A549 (cell line): ENCODE measurements at regions not wholly inside any gene's neighbourhood (a gene's known extent, or its start where the extent isn't known, plus 50 kb on each side); places are given as distances from the start of the nearest gene placed in this dataset.

Experiments
- ATAC-seq, 2 experiments: fragments of 200-7000 bp in 1 of 2; fragments of >200 bp in 1 of 2; cut with Nextera tagmentation in 1 of 2; cut with Tn5 transposase in 1 of 2; 3 replicates each; pipeline versions ENCODE4 v1.8.0 to v1.9.1; 2018 to 2020; ENCODE audit warnings: mild to moderate bottlenecking in 1 of 2, moderate library complexity in 1 of 2
- CTCF ChIA-PET: fragments of 300-600 bp; sonication (Branson Sonifier 250); formaldehyde crosslinking; extraction: SDS; loops from one replicate; lab custom pipeline; 2021; ENCODE audit warnings: antibody characterized with exemption, inconsistent platforms; lab: Yijun Ruan, JAX
- POLR2A ChIA-PET: fragments of 350-600 bp; formaldehyde crosslinking; extraction: SDS; loops from one replicate; lab custom pipeline; 2021; ENCODE audit warnings: antibody characterized with exemption, inconsistent platforms; lab: Yijun Ruan, JAX
- DNase-seq, 2 experiments: peaks; one replicate each; pipeline versions ENCODE4 v3.0.0 to v3.0.0-alpha.2; 2011 to 2016; ENCODE audit warnings: low read depth in 1 of 2, low spot score in 1 of 2
- FAIRE-seq: peaks from 2 replicates; lab custom pipeline; 2011; peaks lifted over from hg19 to GRCh38; lab: Jason Lieb, UNC
- H3K27ac ChIP-seq, 2 experiments: fragments of >200 bp; sonication (Bioruptor Twin); formaldehyde crosslinking; 3 replicates each; pipeline ENCODE4 v1.5.1; 2016 to 2017
- H3K4me1 ChIP-seq: fragments of >200 bp; sonication (Bioruptor Twin); formaldehyde crosslinking; 3 replicates; pipeline ENCODE4 v1.6.1; 2016
- H3K4me2 ChIP-seq: fragments of >200 bp; sonication (Bioruptor Twin); formaldehyde crosslinking; 3 replicates; pipeline ENCODE4 v1.6.1; 2016
- H3K4me3 ChIP-seq: fragments of >200 bp; sonication (Bioruptor Twin); formaldehyde crosslinking; 3 replicates; pipeline ENCODE4 v1.5.1; 2016
- H3K9me3 ChIP-seq: fragments of >200 bp; sonication (Bioruptor Twin); formaldehyde crosslinking; 3 replicates; pipeline ENCODE4 v1.6.1; 2016
- BHLHE40 ChIP-seq: IDR thresholded peaks from 2 replicates; pipeline ENCODE4 v1.6.1; 2012; ENCODE audit warnings: low read depth, low read length, inconsistent platforms
- CBX8 ChIP-seq: fragments of 200-600 bp; sonication (generic); IDR thresholded peaks from 2 replicates; pipeline ENCODE4 v1.6.1; 2016
- CEBPB ChIP-seq, 2 experiments: fragments of >200 bp in 1 of 2; sonication (Bioruptor Twin) in 1 of 2; formaldehyde crosslinking in 1 of 2; IDR thresholded peaks; 2 replicates each; pipeline ENCODE4 v1.6.1; 2012 to 2016
- CTCF ChIP-seq: fragments of >200 bp; sonication (Bioruptor Twin); formaldehyde crosslinking; IDR thresholded peaks from 3 replicates; pipeline ENCODE4 v1.5.1; 2016
- EHF ChIP-seq: fragments of 250-450 bp; sonication (Bioruptor Pico); IDR thresholded peaks from 2 replicates; pipeline ENCODE4 v1.5.0; 2020; ENCODE audit warnings: mild to moderate bottlenecking
- EHMT2 ChIP-seq: fragments of 200-600 bp; sonication (generic); IDR thresholded peaks from 2 replicates; pipeline ENCODE4 v1.6.1; 2016; ENCODE audit warnings: antibody characterized with exemption, low read depth, mild to moderate bottlenecking, moderate library complexity
- ELK1 ChIP-seq: fragments of 150-350 bp; IDR thresholded peaks from 2 replicates; pipeline ENCODE4 v1.6.1; 2014; ENCODE audit warnings: low read depth, mild to moderate bottlenecking, low read length
- FOSL2 ChIP-seq, 2 experiments: fragments of 450-650 bp in 1 of 2; fragments of >200 bp in 1 of 2; sonication (Bioruptor Twin) in 1 of 2; formaldehyde crosslinking; IDR thresholded peaks; 2 replicates each; pipeline versions ENCODE4 v1.5.0 to v1.6.1; 2016 to 2020; ENCODE audit warnings: mild to moderate bottlenecking in 1 of 2, moderate library complexity in 1 of 2
- GATA3 ChIP-seq: IDR thresholded peaks from 2 replicates; pipeline ENCODE4 v1.6.1; 2012; ENCODE audit warnings: borderline replicate concordance
- HMGXB4 ChIP-seq: fragments of 250-450 bp; sonication (Bioruptor Pico); IDR thresholded peaks from 2 replicates; pipeline ENCODE4 v1.5.0; 2021; ENCODE audit warnings: mild to moderate bottlenecking, moderate library complexity, borderline replicate concordance
- KDM1A ChIP-seq: fragments of 200-600 bp; sonication (generic); IDR thresholded peaks from 2 replicates; pipeline ENCODE4 v1.6.1; 2016; ENCODE audit warnings: low read depth, mild to moderate bottlenecking
- KDM5A ChIP-seq: fragments of 200-600 bp; sonication (generic); IDR thresholded peaks from 2 replicates; pipeline ENCODE4 v1.6.1; 2016; ENCODE audit warnings: antibody characterized with exemption, mild to moderate bottlenecking
- MAZ ChIP-seq: fragments of 150-350 bp; IDR thresholded peaks from 2 replicates; pipeline ENCODE4 v1.6.1; 2014; ENCODE audit warnings: antibody characterized with exemption, low read depth, low read length, borderline replicate concordance
- NPAS2 ChIP-seq: fragments of 250-450 bp; sonication (Bioruptor Pico); IDR thresholded peaks from 2 replicates; pipeline ENCODE4 v1.8.0; 2022; ENCODE audit warnings: mild to moderate bottlenecking, moderate library complexity, borderline replicate concordance
- NR3C1 ChIP-seq: fragments of >200 bp; sonication (Bioruptor Twin); formaldehyde crosslinking; IDR thresholded peaks from 3 replicates; pipeline ENCODE4 v1.6.1; 2017
- PHF8 ChIP-seq: fragments of 200-600 bp; sonication (generic); IDR thresholded peaks from 2 replicates; pipeline ENCODE4 v1.6.1; 2016; ENCODE audit warnings: low read depth, mild to moderate bottlenecking, antibody characterized with exemption, moderate library complexity, borderline replicate concordance
- POLR2AphosphoS2 ChIP-seq: conservative IDR thresholded peaks from 2 replicates; pipeline ENCODE4 v1.6.1; 2012; ENCODE audit warnings: low read length, improper control_type of control experiment, inconsistent platforms
- RCOR1 ChIP-seq: fragments of 150-350 bp; IDR thresholded peaks from 2 replicates; pipeline ENCODE4 v1.6.1; 2014; ENCODE audit warnings: antibody characterized with exemption, low read length, low read depth
- REST ChIP-seq: fragments of 200-600 bp; sonication (generic); IDR thresholded peaks from 2 replicates; pipeline ENCODE4 v1.6.1; 2016; ENCODE audit warnings: antibody characterized with exemption, mild to moderate bottlenecking, moderate library complexity
- RFX5 ChIP-seq: fragments of 450-650 bp; IDR thresholded peaks from 2 replicates; pipeline ENCODE4 v1.7.1; 2014; ENCODE audit warnings: antibody characterized with exemption, mild to moderate bottlenecking, moderate library complexity
- SMC3 ChIP-seq: fragments of >200 bp; sonication (Bioruptor Twin); formaldehyde crosslinking; IDR thresholded peaks from 3 replicates; pipeline ENCODE4 v1.6.1; 2018; ENCODE audit warnings: inconsistent platforms
- TFCP2L1 ChIP-seq: fragments of 250-450 bp; sonication (Bioruptor Pico); IDR thresholded peaks from 2 replicates; pipeline ENCODE4 v1.5.0; 2021; ENCODE audit warnings: mild to moderate bottlenecking
- USF2 ChIP-seq: fragments of 450-650 bp; IDR thresholded peaks from 2 replicates; pipeline ENCODE4 v1.6.1; 2014; ENCODE audit warnings: antibody characterized with exemption
- ZC3H11A ChIP-seq: fragments of 450-650 bp; IDR thresholded peaks from 2 replicates; pipeline ENCODE4 v1.6.1; 2014; ENCODE audit warnings: antibody characterized with exemption, mild to moderate bottlenecking
- ZFP36 ChIP-seq: fragments of 450-650 bp; IDR thresholded peaks from 2 replicates; pipeline ENCODE4 v1.6.1; 2014; ENCODE audit warnings: borderline replicate concordance; ENCODE audit not compliant: partially characterized antibody
- WGBS: methylation state at CpG from one replicate; pipeline ENCODE4 v1.1.6; 2017; ENCODE audit errors: missing lambda C conversion rate; 5-methylcytosine and 5-hydroxymethylcytosine counted together

GRCh38 chr13:73572824-73573223, 514.0 kb downstream of the KLF5 start:
- H3K27ac ChIP-seq, result no peak overlapping the region
- ChIA-PET CTCF (interaction anchor here (0.6 kb wide), 1 partner anchor 406 kb away, joined by 3 read pairs; no protein-coding TSS in a partner anchor), POLR2A (no interaction called here)
- H3K4me1 ChIP-seq, result no peaks in the 10 kb centered on the region
- FAIRE-seq, result no peak
- H3K4me2 ChIP-seq, result no peak overlapping the region
- whole genome bisulfite sequencing, result 81% methylated on average over 3 of the region's 3 CpGs
- TF ChIP-seq POLR2AphosphoS2 (no peak), RFX5 (no peak), BHLHE40 (no peak), CTCF (no peak), KDM1A (no peak), GATA3 (no peak), CBX8 (no peak), HMGXB4 (CRISPR knock-in tag) (no peak), USF2 (no peak), NPAS2 (CRISPR knock-in tag) (no peak), CEBPB (IDR thresholded peaks at IDR 0.05) (no peak), EHF (CRISPR knock-in tag) (no peak), ELK1 (no peak), REST (no peak)
- no peak for DNase-seq
- no peak for ATAC-seq
- no peaks in the 10 kb centered on the region for H3K9me3 ChIP-seq
- H3K4me3 ChIP-seq, result no peak overlapping the region

GRCh38 chr13:73571376-73571775, 512.6 kb downstream of the KLF5 start:
- WGBS, result 36% methylated on average over 1 of the region's 1 CpG
- H3K9me3 ChIP-seq, result no peaks in the 10 kb centered on the region
- ATAC-seq, result no peak
- no peak for TF ChIP-seq FOSL2 (IDR thresholded peaks at IDR 0.05)
- TF ChIP-seq FOSL2 (CRISPR knock-in tag; IDR thresholded peaks at IDR 0.05), result no peak
- no peak for TF ChIP-seq CBX8
- no peak for TF ChIP-seq EHMT2
- TF ChIP-seq RCOR1, result no peak
- no peak for TF ChIP-seq TFCP2L1
- TF ChIP-seq SMC3, result no peak
- TF ChIP-seq KDM5A, result no peak
- no peak for TF ChIP-seq NR3C1
- no peak for TF ChIP-seq HMGXB4 (CRISPR knock-in tag)
- TF ChIP-seq ZC3H11A, result no peak
- no peak for TF ChIP-seq PHF8
- no peak for TF ChIP-seq MAZ
- no peak for TF ChIP-seq ELK1
- TF ChIP-seq ZFP36, result no peak

More at GRCh38 chr13:73571376-73571775, 512.6 kb downstream of the KLF5 start:
- Histone ChIP-seq H3K4me3 (no peak overlapping the region), H3K4me1 (no peaks in the 10 kb centered on the region), H3K4me2 (no peak overlapping the region), H3K27ac (no peak overlapping the region)
- FAIRE-seq (no peak), DNase-seq (no peak)
- CTCF ChIA-PET, result no interaction called here
- POLR2A ChIA-PET, result no interaction called here
